ENCODE measurements at regions not wholly inside any gene's neighbourhood (a gene's known extent, or its start where the extent isn't known, plus 50 kb on each side); places are given as distances from the start of the nearest gene placed in this dataset.

- no peak for DNase-seq (ENCODE audit: low spot score)
- no peak for TF ChIP-seq CTCF (IDR thresholded peaks at IDR 0.05)
- Histone ChIP-seq H3K27ac (no peak overlapping the region), H3K4me1 (no peaks in the 10 kb centered on the region), H3K27me3 (no peaks in the 10 kb centered on the region), H3K4me3 (no peak overlapping the region), H3K36me3 (no peaks in the 10 kb centered on the region), H3K9me3 (no peaks in the 10 kb centered on the region)
These were observed 84.8 kb upstream of the ANKRD28 start for GRCh38 chr3:15882577-15882976.

- H3K4me3 ChIP-seq, result no peak overlapping the region
- no peak overlapping the region for H3K27ac ChIP-seq
- H3K36me3 ChIP-seq, result no peaks in the 10 kb centered on the region
- H3K4me1 ChIP-seq, result no peaks in the 10 kb centered on the region
- H3K9me3 ChIP-seq, result no peaks in the 10 kb centered on the region
- no peak for DNase-seq (ENCODE audit: low spot score)
- TF ChIP-seq CTCF (IDR thresholded peaks at IDR 0.05), result no peak
- no peaks in the 10 kb centered on the region for H3K27me3 ChIP-seq
These were observed 86.4 kb upstream of the ANKRD28 start for GRCh38 chr3:15884132-15884531.

- Histone ChIP-seq H3K27ac (no peak overlapping the region), H3K4me1 (no peaks in the 10 kb centered on the region), H3K36me3 (no peaks in the 10 kb centered on the region), H3K4me3 (no peak overlapping the region), H3K9me3 (no peaks in the 10 kb centered on the region), H3K27me3 (no peaks in the 10 kb centered on the region)
- DNase-seq (ENCODE audit: low spot score), result no peak
- no peak for TF ChIP-seq CTCF (IDR thresholded peaks at IDR 0.05)
These were observed 88.7 kb upstream of the ANKRD28 start for GRCh38 chr3:15886521-15886920.

GRCh38 chr3:15887261-15887660 is 89.5 kb upstream of the ANKRD28 start:
- H3K4me1 ChIP-seq, result no peaks in the 10 kb centered on the region
- no peaks in the 10 kb centered on the region for H3K9me3 ChIP-seq
- no peaks in the 10 kb centered on the region for H3K36me3 ChIP-seq
- H3K27ac ChIP-seq, result no peak overlapping the region
- no peak for DNase-seq (ENCODE audit: low spot score)
- no peak for TF ChIP-seq CTCF (IDR thresholded peaks at IDR 0.05)
- H3K4me3 ChIP-seq, result no peak overlapping the region
- H3K27me3 ChIP-seq, result no peaks in the 10 kb centered on the region

GRCh38 chr3:15889936-15890335 is 92.2 kb upstream of the ANKRD28 start:
- H3K36me3 ChIP-seq, result no peaks in the 10 kb centered on the region
- no peak for TF ChIP-seq CTCF (IDR thresholded peaks at IDR 0.05)
- no peaks in the 10 kb centered on the region for H3K27me3 ChIP-seq
- no peaks in the 10 kb centered on the region for H3K9me3 ChIP-seq
- H3K4me1 ChIP-seq, result no peaks in the 10 kb centered on the region
- H3K4me3 ChIP-seq, result no peak overlapping the region
- no peak for DNase-seq (ENCODE audit: low spot score)
- H3K27ac ChIP-seq, result no peak overlapping the region

Measured in right atrium auricular region (tissue), 2 donors.